Keratinocyte (primary cell): ENCODE measurements at regions not wholly inside any gene's neighbourhood (a gene's known extent, or its start where the extent isn't known, plus 50 kb on each side); places are given as distances from the start of the nearest gene placed in this dataset.

Experiments
- EZH2 ChIP-seq: IDR thresholded peaks from one replicate; pipeline ENCODE4 v1.6.1; 2012; ENCODE audit warnings: inconsistent platforms, mild to moderate bottlenecking, low read length, moderate library complexity
- TF ChIP-seq, protein P1 (sequence below), 3 experiments: IDR thresholded peaks in 1 of 3; conservative IDR thresholded peaks in 1 of 3; optimal IDR thresholded peaks in 1 of 3; 2 replicates in 2 of 3; 3 replicates in 1 of 3; pipeline versions ENCODE3 to v1.5.1; 2011; ENCODE audit warnings: low read length in 3 of 3, mild to moderate bottlenecking in 3 of 3, moderate library complexity in 2 of 3, control low read depth in 1 of 3, inconsistent platforms in 1 of 3; ENCODE audit not compliant: insufficient read depth in 2 of 3; ENCODE audit errors: extremely low read depth in 1 of 3

DNA sequence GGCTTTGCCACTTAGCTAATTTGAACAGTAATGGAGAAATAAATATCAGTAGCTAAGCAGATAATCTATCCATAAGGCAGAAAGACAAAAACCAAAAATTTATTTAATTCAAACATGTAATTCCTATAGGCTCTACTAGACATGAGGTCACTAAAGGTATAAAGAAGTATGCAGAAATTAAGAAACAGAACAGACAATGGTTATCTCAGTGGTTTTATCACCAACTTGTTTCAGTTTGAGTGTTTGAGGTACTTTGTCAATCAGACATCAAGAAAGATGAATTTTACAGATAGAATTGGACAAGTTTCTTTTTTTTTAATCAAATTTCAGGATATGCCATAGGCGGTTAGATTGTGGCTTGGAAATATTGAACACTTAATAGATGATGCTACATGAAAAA is 67.4 kb upstream of the ZEB2 start:
- TF ChIP-seq, protein P1, sequence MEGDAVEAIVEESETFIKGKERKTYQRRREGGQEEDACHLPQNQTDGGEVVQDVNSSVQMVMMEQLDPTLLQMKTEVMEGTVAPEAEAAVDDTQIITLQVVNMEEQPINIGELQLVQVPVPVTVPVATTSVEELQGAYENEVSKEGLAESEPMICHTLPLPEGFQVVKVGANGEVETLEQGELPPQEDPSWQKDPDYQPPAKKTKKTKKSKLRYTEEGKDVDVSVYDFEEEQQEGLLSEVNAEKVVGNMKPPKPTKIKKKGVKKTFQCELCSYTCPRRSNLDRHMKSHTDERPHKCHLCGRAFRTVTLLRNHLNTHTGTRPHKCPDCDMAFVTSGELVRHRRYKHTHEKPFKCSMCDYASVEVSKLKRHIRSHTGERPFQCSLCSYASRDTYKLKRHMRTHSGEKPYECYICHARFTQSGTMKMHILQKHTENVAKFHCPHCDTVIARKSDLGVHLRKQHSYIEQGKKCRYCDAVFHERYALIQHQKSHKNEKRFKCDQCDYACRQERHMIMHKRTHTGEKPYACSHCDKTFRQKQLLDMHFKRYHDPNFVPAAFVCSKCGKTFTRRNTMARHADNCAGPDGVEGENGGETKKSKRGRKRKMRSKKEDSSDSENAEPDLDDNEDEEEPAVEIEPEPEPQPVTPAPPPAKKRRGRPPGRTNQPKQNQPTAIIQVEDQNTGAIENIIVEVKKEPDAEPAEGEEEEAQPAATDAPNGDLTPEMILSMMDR (optimal IDR thresholded peaks at IDR 0.05 in 1 of 3, IDR thresholded peaks at IDR 0.05 in 1 of 3, conservative IDR thresholded peaks at IDR 0.05 in 1 of 3; ENCODE audit: extremely low read depth in 1 of 3, insufficient read depth in 2 of 3, low read length in 3 of 3): no peak
- no peak for TF ChIP-seq EZH2
